Ascending aorta (tissue), 2 donors: ENCODE measurements at regions not wholly inside any gene's neighbourhood (a gene's known extent, or its start where the extent isn't known, plus 50 kb on each side); places are given as distances from the start of the nearest gene placed in this dataset.

Experiments
- DNase-seq, 2 donors: peaks; one replicate each; pipeline ENCODE4 v3.0.0-alpha.2; 2019; ENCODE audit warnings: low spot score in 2 of 2
- H3K27ac ChIP-seq, 2 donors: fragments of 200-600 bp; sonication (generic); one replicate each; pipeline ENCODE4 v1.5.1; 2016 to 2017; ENCODE audit warnings: mild to moderate bottlenecking in 1 of 2
- H3K27me3 ChIP-seq: fragments of 200-600 bp; sonication (generic); one replicate; pipeline ENCODE4 v1.5.1; 2017
- H3K36me3 ChIP-seq, 2 donors: fragments of 200-600 bp; sonication (generic); one replicate each; pipeline ENCODE4 v1.5.1; 2016
- H3K4me1 ChIP-seq, 2 donors: fragments of 200-600 bp; sonication (generic); one replicate each; pipeline ENCODE4 v1.5.1; 2016 to 2017; ENCODE audit warnings: mild to moderate bottlenecking in 1 of 2
- H3K4me3 ChIP-seq, 2 donors: fragments of 200-600 bp; sonication (generic); one replicate each; pipeline ENCODE4 v1.5.1; 2016 to 2017; ENCODE audit warnings: mild to moderate bottlenecking in 1 of 2
- H3K9me3 ChIP-seq, 2 donors: fragments of 200-600 bp; sonication (generic); one replicate each; pipeline ENCODE4 v1.5.1; 2016
- CTCF ChIP-seq, 3 experiments: fragments of 200-600 bp in 2 of 3; fragments of 450-650 bp in 1 of 3; sonication (generic) in 2 of 3; IDR thresholded peaks; one replicate each; pipeline ENCODE4 v1.5.1; 2016 to 2019; ENCODE audit warnings: antibody characterized with exemption in 3 of 3, mild to moderate bottlenecking in 1 of 3, moderate library complexity in 1 of 3
- intact Hi-C: fragments of 100-400 bp; cut with DNase I; formaldehyde crosslinking; loops from one replicate; pipeline ENCODE4 v1.15.1; 2023

GRCh38 chr15:35671981-35672380 lies 126.0 kb upstream of the DPH6 start:
- H3K36me3 ChIP-seq, result no peaks in the 10 kb centered on the region
- TF ChIP-seq CTCF (IDR thresholded peaks at IDR 0.05), result no peak
- no peaks in the 10 kb centered on the region for H3K27me3 ChIP-seq
- peaks cover 0 to 14% of the 10 kb centered on the region in 2 donors for H3K4me1 ChIP-seq
- no peak overlapping the region for H3K4me3 ChIP-seq
- intact Hi-C loops, result no loop called here
- H3K27ac ChIP-seq, result no peak overlapping the region
- H3K9me3 ChIP-seq, result no peaks in the 10 kb centered on the region
- DNase-seq, result no peak

GRCh38 chr15:35673093-35673684 lies 127.2 kb upstream of the DPH6 start:
- no peaks in the 10 kb centered on the region for H3K9me3 ChIP-seq
- no peak overlapping the region for H3K4me3 ChIP-seq
- no peak for TF ChIP-seq CTCF (IDR thresholded peaks at IDR 0.05)
- H3K27ac ChIP-seq, result no peak overlapping the region
- H3K36me3 ChIP-seq, result no peaks in the 10 kb centered on the region
- no peak for DNase-seq
- H3K27me3 ChIP-seq, result no peaks in the 10 kb centered on the region
- H3K4me1 ChIP-seq, result peaks cover 0 to 3% of the 10 kb centered on the region in 2 donors
- intact Hi-C loops, result no loop called here

GRCh38 chr15:35674873-35675781 lies 129.2 kb upstream of the DPH6 start:
- H3K27me3 ChIP-seq, result no peaks in the 10 kb centered on the region
- H3K27ac ChIP-seq, result no peak overlapping the region
- peaks cover 0 to 3% of the 10 kb centered on the region in 2 donors for H3K4me1 ChIP-seq
- no peaks in the 10 kb centered on the region for H3K36me3 ChIP-seq
- no peak overlapping the region for H3K4me3 ChIP-seq
- intact Hi-C loops, result no loop called here
- TF ChIP-seq CTCF (IDR thresholded peaks at IDR 0.05), result no peak
- H3K9me3 ChIP-seq, result no peaks in the 10 kb centered on the region
- no peak for DNase-seq

GRCh38 chr15:35678774-35679173 lies 132.8 kb upstream of the DPH6 start:
- peaks cover 0 to 6% of the 10 kb centered on the region in 2 donors for H3K4me1 ChIP-seq
- TF ChIP-seq CTCF (IDR thresholded peaks at IDR 0.05), result no peak
- no peak overlapping the region for H3K27ac ChIP-seq
- no peaks in the 10 kb centered on the region for H3K9me3 ChIP-seq
- no peaks in the 10 kb centered on the region for H3K36me3 ChIP-seq
- no peak overlapping the region for H3K4me3 ChIP-seq
- no peak for DNase-seq
- intact Hi-C loops, result no loop called here
- H3K27me3 ChIP-seq, result no peaks in the 10 kb centered on the region

- intact Hi-C loops, result no loop called here
- no peak for DNase-seq
- Histone ChIP-seq H3K27me3 (no peaks in the 10 kb centered on the region), H3K27ac (no peak overlapping the region), H3K4me3 (no peak overlapping the region), H3K36me3 (no peaks in the 10 kb centered on the region), H3K9me3 (no peaks in the 10 kb centered on the region), H3K4me1 (peaks cover 0 to 6% of the 10 kb centered on the region in 2 donors)
- no peak for TF ChIP-seq CTCF (IDR thresholded peaks at IDR 0.05)
Measured at GRCh38 chr15:35679186-35679585, 133.2 kb upstream of the DPH6 start.
